Kidney epithelial cell (primary cell): ENCODE measurements at regions not wholly inside any gene's neighbourhood (a gene's known extent, or its start where the extent isn't known, plus 50 kb on each side); places are given as distances from the start of the nearest gene placed in this dataset.

Experiments
- DNase-seq: peaks from one replicate; pipeline ENCODE4 v3.0.0-alpha.2; 2010; ENCODE audit warnings: low read depth
- H3K27me3 ChIP-seq: 2 replicates; pipeline ENCODE4 v1.6.0; 2011; ENCODE audit warnings: low read length; ENCODE audit not compliant: control insufficient read depth, insufficient read depth
- H3K36me3 ChIP-seq: 2 replicates; pipeline ENCODE4 v1.5.1; 2011; ENCODE audit warnings: low read length; ENCODE audit not compliant: control insufficient read depth, insufficient read depth
- H3K4me3 ChIP-seq: 2 replicates; pipeline ENCODE4 v1.5.1; 2011; ENCODE audit warnings: low read depth, mild to moderate bottlenecking, control low read depth, low read length
- TF ChIP-seq, protein P1 (sequence below): IDR thresholded peaks from 2 replicates; pipeline ENCODE4 v1.5.1; 2011; ENCODE audit warnings: mild to moderate bottlenecking, moderate library complexity, low read length, control low read depth, inconsistent platforms; ENCODE audit not compliant: insufficient read depth, poor library complexity, severe bottlenecking

DNA sequence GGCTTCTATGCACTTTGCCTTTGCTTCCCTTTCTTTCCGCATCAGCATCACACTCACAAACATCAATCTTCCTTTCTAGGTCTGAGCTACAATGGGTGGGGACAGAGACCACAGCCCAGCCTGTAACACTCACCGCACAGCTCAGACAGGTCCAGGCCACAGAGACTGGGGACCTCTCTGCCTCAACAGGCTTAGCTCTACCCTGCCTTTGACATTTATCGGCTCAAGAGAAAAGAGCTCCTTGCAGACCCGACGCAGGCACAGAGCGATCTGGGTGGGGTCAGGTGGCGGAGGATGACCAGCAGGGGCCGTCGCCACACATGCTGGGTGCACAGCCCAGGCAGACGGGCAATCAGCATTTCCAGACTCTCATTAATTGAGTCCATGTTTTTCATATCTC, 837.3 kb downstream of the TBC1D22A start:
- no peaks in the 10 kb centered on the region for H3K36me3 ChIP-seq
- H3K27me3 ChIP-seq, result no peaks in the 10 kb centered on the region
- H3K4me3 ChIP-seq, result no peak overlapping the region
- no peak for DNase-seq
- TF ChIP-seq, protein P1, sequence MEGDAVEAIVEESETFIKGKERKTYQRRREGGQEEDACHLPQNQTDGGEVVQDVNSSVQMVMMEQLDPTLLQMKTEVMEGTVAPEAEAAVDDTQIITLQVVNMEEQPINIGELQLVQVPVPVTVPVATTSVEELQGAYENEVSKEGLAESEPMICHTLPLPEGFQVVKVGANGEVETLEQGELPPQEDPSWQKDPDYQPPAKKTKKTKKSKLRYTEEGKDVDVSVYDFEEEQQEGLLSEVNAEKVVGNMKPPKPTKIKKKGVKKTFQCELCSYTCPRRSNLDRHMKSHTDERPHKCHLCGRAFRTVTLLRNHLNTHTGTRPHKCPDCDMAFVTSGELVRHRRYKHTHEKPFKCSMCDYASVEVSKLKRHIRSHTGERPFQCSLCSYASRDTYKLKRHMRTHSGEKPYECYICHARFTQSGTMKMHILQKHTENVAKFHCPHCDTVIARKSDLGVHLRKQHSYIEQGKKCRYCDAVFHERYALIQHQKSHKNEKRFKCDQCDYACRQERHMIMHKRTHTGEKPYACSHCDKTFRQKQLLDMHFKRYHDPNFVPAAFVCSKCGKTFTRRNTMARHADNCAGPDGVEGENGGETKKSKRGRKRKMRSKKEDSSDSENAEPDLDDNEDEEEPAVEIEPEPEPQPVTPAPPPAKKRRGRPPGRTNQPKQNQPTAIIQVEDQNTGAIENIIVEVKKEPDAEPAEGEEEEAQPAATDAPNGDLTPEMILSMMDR, result no peak

GRCh38 chr22:47598864-47599263, 836.4 kb downstream of the TBC1D22A start:
- TF ChIP-seq, protein P1, result no peak
- no peak for DNase-seq
- Histone ChIP-seq H3K4me3 (no peak overlapping the region), H3K36me3 (no peaks in the 10 kb centered on the region), H3K27me3 (no peaks in the 10 kb centered on the region)

DNA sequence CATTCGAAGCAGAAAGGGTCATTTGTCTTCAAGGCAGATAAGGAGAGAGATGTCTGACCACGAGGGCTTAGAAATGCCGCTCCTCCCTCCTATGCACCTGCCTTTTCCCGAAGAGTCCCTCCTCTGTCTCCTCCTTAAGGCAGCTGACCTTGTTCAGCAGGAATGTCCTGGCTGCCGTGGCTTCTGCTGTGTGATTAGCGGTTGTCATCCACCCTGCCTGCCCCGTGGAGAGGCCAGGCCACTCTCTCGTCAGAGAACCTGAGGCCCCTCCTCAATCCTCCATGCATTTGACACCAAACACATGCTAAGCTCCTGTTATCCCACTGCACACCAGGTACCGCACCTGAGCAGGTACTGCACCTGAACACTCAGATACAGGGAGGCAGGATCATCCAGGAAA, 834.6 kb downstream of the TBC1D22A start:
- H3K27me3 ChIP-seq, result no peaks in the 10 kb centered on the region
- TF ChIP-seq, protein P1, result no peak
- H3K4me3 ChIP-seq, result no peak overlapping the region
- H3K36me3 ChIP-seq, result no peaks in the 10 kb centered on the region
- DNase-seq, result no peak

DNA sequence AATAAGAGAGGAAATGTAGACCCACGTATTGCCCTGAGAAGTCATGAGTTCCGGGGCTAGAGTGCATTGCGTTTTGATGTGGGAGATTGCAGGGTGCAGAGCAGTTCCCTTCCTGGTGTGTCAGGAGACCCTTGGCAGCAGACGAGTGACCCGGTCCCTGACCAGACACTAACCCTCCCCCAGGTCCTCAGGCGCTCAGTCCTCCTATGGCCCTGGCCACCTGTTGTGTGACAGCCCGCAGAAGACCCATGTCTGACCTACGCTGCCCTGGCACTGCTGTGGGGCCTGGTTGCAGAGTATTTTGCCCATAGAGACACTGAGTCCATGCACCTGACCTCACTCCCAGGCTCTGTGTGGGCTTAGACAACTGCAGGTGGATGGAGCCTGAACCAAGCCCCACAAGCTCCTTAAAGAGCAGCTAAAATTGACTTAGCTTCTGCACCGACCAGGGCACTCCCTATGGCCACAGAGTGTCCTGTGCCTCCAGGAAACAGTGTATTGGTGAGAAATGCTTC, 833.8 kb downstream of the TBC1D22A start:
- Histone ChIP-seq H3K36me3 (no peaks in the 10 kb centered on the region), H3K4me3 (no peak overlapping the region), H3K27me3 (no peaks in the 10 kb centered on the region)
- no peak for DNase-seq
- TF ChIP-seq, protein P1, result no peak

- TF ChIP-seq, protein P1, result no peak
- no peak overlapping the region for H3K4me3 ChIP-seq
- H3K27me3 ChIP-seq, result no peaks in the 10 kb centered on the region
- H3K36me3 ChIP-seq, result no peaks in the 10 kb centered on the region
- DNase-seq, result no peak
Observed at GRCh38 chr22:47594836-47595521, 832.5 kb downstream of the TBC1D22A start.

DNA sequence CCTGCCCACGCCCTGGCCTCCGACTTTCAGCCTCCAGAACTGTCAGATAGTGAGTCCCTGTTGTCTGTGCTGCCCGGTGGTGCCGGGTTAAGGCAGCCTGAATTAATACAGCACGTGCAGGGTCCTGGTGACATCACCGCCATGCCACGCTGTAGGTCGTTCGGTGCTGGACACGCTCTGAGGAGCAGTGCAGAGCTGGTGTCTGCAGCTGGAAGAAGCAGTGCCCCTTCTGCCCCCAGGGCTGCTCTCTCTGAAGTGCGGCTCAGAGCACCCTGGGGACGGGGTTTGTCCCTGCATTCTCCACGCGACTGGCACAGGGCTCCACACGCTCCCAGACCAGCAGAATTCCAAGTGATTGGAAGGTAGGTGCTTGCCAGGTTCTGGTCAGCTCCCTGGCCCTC, 831.5 kb downstream of the TBC1D22A start:
- no peak for DNase-seq
- H3K36me3 ChIP-seq, result no peaks in the 10 kb centered on the region
- TF ChIP-seq, protein P1, result no peak

More for the DNA sequence above, 831.5 kb downstream of the TBC1D22A start:
- Histone ChIP-seq H3K4me3 (no peak overlapping the region), H3K27me3 (no peaks in the 10 kb centered on the region)
